Gastrocnemius medialis (tissue), 4 donors: ENCODE measurements at regions not wholly inside any gene's neighbourhood (a gene's known extent, or its start where the extent isn't known, plus 50 kb on each side); places are given as distances from the start of the nearest gene placed in this dataset.

Experiments
- POLR2A ChIP-seq, 2 donors: fragments of 450-650 bp; IDR thresholded peaks; one replicate each; pipeline ENCODE4 v1.6.1; 2017; ENCODE audit warnings: antibody characterized with exemption in 2 of 2, mild to moderate bottlenecking in 2 of 2, moderate library complexity in 2 of 2
- TF ChIP-seq, protein P1 (sequence below), 5 experiments: fragments of 450-650 bp in 3 of 5; fragments of 200-600 bp in 2 of 5; sonication (generic) in 2 of 5; IDR thresholded peaks in 4 of 5; conservative IDR thresholded peaks in 1 of 5; 1 replicate in 4 of 5; 2 replicates in 1 of 5; pipeline ENCODE4 v1.5.1; 2016 to 2019; ENCODE audit warnings: antibody characterized with exemption in 5 of 5, mild to moderate bottlenecking in 3 of 5, moderate library complexity in 3 of 5

DNA sequence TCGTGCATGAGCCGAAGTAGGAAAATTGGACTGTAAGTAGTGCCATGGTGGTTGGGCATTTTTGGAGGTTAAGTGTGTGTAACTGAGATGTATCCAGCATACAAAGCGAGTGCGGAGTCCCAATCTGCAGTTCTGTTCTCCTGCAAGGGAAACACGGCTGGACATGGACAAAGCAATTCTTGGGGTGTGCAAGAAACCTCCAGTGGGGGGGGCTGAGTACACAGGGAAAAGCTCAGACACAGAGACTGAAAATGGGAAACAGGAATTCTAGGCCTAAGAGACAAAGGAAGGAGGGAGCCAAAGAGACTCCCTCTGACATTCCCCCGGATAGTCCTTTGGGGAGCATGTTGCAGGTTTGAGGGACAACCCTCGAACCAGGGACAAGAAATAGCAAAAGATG is 83.2 kb upstream of the PLSCR4 start:
- TF ChIP-seq, protein P1, sequence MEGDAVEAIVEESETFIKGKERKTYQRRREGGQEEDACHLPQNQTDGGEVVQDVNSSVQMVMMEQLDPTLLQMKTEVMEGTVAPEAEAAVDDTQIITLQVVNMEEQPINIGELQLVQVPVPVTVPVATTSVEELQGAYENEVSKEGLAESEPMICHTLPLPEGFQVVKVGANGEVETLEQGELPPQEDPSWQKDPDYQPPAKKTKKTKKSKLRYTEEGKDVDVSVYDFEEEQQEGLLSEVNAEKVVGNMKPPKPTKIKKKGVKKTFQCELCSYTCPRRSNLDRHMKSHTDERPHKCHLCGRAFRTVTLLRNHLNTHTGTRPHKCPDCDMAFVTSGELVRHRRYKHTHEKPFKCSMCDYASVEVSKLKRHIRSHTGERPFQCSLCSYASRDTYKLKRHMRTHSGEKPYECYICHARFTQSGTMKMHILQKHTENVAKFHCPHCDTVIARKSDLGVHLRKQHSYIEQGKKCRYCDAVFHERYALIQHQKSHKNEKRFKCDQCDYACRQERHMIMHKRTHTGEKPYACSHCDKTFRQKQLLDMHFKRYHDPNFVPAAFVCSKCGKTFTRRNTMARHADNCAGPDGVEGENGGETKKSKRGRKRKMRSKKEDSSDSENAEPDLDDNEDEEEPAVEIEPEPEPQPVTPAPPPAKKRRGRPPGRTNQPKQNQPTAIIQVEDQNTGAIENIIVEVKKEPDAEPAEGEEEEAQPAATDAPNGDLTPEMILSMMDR (IDR thresholded peaks at IDR 0.05 in 4 of 5, conservative IDR thresholded peaks at IDR 0.05 in 1 of 5): no peak
- TF ChIP-seq POLR2A (IDR thresholded peaks at IDR 0.05): no peak
